B cell (primary cell): ENCODE measurements at regions not wholly inside any gene's neighbourhood (a gene's known extent, or its start where the extent isn't known, plus 50 kb on each side); places are given as distances from the start of the nearest gene placed in this dataset.

Source experiments
- ATAC-seq: fragments of 200-7000 bp; cut with Tn5 transposase; one replicate; pipeline ENCODE4 v1.10.0; 2021; ENCODE audit warnings: low read depth, mild to moderate bottlenecking, moderate number of reproducible peaks, moderate library complexity
- CTCF ChIA-PET: fragments of 350-600 bp; sonication (Branson Sonifier 250); formaldehyde crosslinking; loops from one replicate; lab custom pipeline; 2021; ENCODE audit warnings: antibody characterized with exemption, inconsistent platforms; lab: Charles Lee
- POLR2A ChIA-PET: fragments of 350-600 bp; sonication (Branson Sonifier 250); formaldehyde crosslinking; loops from one replicate; lab custom pipeline; 2021; ENCODE audit warnings: antibody characterized with exemption; lab: Charles Lee
- DNase-seq: peaks from one replicate; pipeline ENCODE4 v3.0.0; 2013
- H2AFZ ChIP-seq: 2 replicates; pipeline ENCODE4 v1.6.1; 2012; ENCODE audit warnings: mild to moderate bottlenecking, low read depth, low read length; ENCODE audit not compliant: insufficient read depth, poor library complexity, severe bottlenecking
- H3K27ac ChIP-seq, 2 donors: 1 replicate in 1 of 2; 2 replicates in 1 of 2; pipeline ENCODE4 v1.5.1; 2012 to 2013; ENCODE audit warnings: low read length in 2 of 2, mild to moderate bottlenecking in 2 of 2, moderate library complexity in 1 of 2
- H3K27me3 ChIP-seq, 4 experiments: fragments of 200-600 bp in 1 of 4; sonication (generic) in 1 of 4; replicated peaks in 1 of 4; 1 replicate in 2 of 4; 2 replicates in 2 of 4; pipeline versions ENCODE4 v1.6.1 to v1.7.0; 2013 to 2016; ENCODE audit warnings: low read length in 3 of 4, mild to moderate bottlenecking in 2 of 4, mixed read lengths in 1 of 4, moderate library complexity in 1 of 4; ENCODE audit not compliant: insufficient read depth in 4 of 4, control insufficient read depth in 3 of 4; ENCODE audit errors: control extremely low read depth in 1 of 4
- H3K36me3 ChIP-seq, 2 experiments: replicated peaks in 1 of 2; 1 replicate in 1 of 2; 2 replicates in 1 of 2; pipeline versions ENCODE4 v1.6.1 to v1.7.1; 2013; ENCODE audit warnings: low read length in 1 of 2; ENCODE audit not compliant: insufficient read depth in 2 of 2, control insufficient read depth in 1 of 2; ENCODE audit errors: control extremely low read depth in 1 of 2, extremely low read depth in 1 of 2
- H3K4me1 ChIP-seq, 2 donors: fragments of 200-600 bp in 1 of 2; sonication (generic) in 1 of 2; 1 replicate in 1 of 2; 2 replicates in 1 of 2; pipeline versions ENCODE4 v1.5.1 to v1.6.1; 2013 to 2017; ENCODE audit warnings: low read length in 2 of 2; ENCODE audit not compliant: control insufficient read depth in 2 of 2, insufficient read depth in 2 of 2
- H3K4me2 ChIP-seq: replicated peaks from 2 replicates; pipeline ENCODE3; 2012; ENCODE audit warnings: mild to moderate bottlenecking, low read depth, low read length; ENCODE audit not compliant: poor library complexity, severe bottlenecking
- H3K4me3 ChIP-seq, 5 experiments: fragments of 200-600 bp in 1 of 5; sonication (generic) in 1 of 5; 1 replicate in 3 of 5; 2 replicates in 2 of 5; pipeline versions ENCODE4 v1.5.1 to v1.7.0; 2011 to 2016; ENCODE audit warnings: low read length in 4 of 5, mild to moderate bottlenecking in 4 of 5, low read depth in 2 of 5, control low read depth in 1 of 5, moderate library complexity in 1 of 5; ENCODE audit not compliant: insufficient read depth in 1 of 5; ENCODE audit errors: control extremely low read depth in 1 of 5, extremely low read depth in 1 of 5
- H3K79me2 ChIP-seq: fragments of 200-600 bp; sonication (generic); one replicate; pipeline ENCODE4 v1.6.0; 2016; ENCODE audit warnings: low read length; ENCODE audit not compliant: control insufficient read depth, insufficient read depth
- H3K9ac ChIP-seq: fragments of 200-600 bp; sonication (generic); 2 replicates; pipeline ENCODE4 v1.6.1; 2017; ENCODE audit warnings: mild to moderate bottlenecking, low read length, moderate library complexity
- H3K9me3 ChIP-seq, 3 donors: one replicate each; pipeline versions ENCODE4 v1.6.1 to v1.7.1; 2013; ENCODE audit warnings: low read length in 2 of 3; ENCODE audit not compliant: control insufficient read depth in 2 of 3, insufficient read depth in 1 of 3; ENCODE audit errors: control extremely low read depth in 1 of 3
- H4K20me1 ChIP-seq: 2 replicates; pipeline ENCODE4 v1.6.0; 2012; ENCODE audit warnings: mild to moderate bottlenecking, low read length; ENCODE audit not compliant: insufficient read depth, control insufficient read depth, poor library complexity, severe bottlenecking
- H3K27ac Mint-ChIP-seq: one replicate; pipeline ENCODE4 v1.8.0; 2021; ENCODE audit warnings: mixed read lengths
- H3K27me3 Mint-ChIP-seq: one replicate; pipeline ENCODE4 v1.8.0; 2021; ENCODE audit warnings: mixed read lengths
- H3K4me1 Mint-ChIP-seq: one replicate; pipeline ENCODE4 v1.8.0; 2021; ENCODE audit warnings: mixed read lengths
- H3K4me3 Mint-ChIP-seq: one replicate; pipeline ENCODE4 v1.8.0; 2021; ENCODE audit warnings: mixed read lengths
- H3K9me3 Mint-ChIP-seq: one replicate; pipeline ENCODE4 v1.8.0; 2022; ENCODE audit warnings: mixed read lengths; ENCODE audit not compliant: insufficient read depth
- CTCF ChIP-seq: fragments of 200-600 bp; IDR thresholded peaks from one replicate; pipeline ENCODE4 v1.8.0; 2022; ENCODE audit warnings: antibody characterized with exemption, mild to moderate bottlenecking
- EZH2 ChIP-seq: IDR thresholded peaks from 2 replicates; pipeline ENCODE4 v1.6.1; 2012; ENCODE audit warnings: borderline replicate concordance, low read depth, mild to moderate bottlenecking, moderate library complexity, low read length; ENCODE audit not compliant: insufficient read depth, poor library complexity, severe bottlenecking
- WGBS: methylation state at CpG from one replicate; pipeline ENCODE4 v1.1.5; 2013; ENCODE audit warnings: missing lambda C conversion rate; ENCODE audit not compliant: insufficient coverage; 5-methylcytosine and 5-hydroxymethylcytosine counted together
- intact Hi-C: fragments of 100-400 bp; cut with micrococcal nuclease; formaldehyde crosslinking; loops from one replicate; pipeline ENCODE4 v1.10.0; 2022

- DNase-seq (no peak), ATAC-seq (no peak)
- ChIA-PET POLR2A (no interaction called here), CTCF (no interaction called here)
- intact Hi-C loops: no loop called here
- Histone ChIP-seq H3K27me3 (no peaks in the 10 kb centered on the region), H2AFZ (no peak overlapping the region), H3K36me3 (no peaks in the 10 kb centered on the region), H4K20me1 (no peaks in the 10 kb centered on the region), H3K4me2 (no peak overlapping the region), H3K4me3 (no peak overlapping the region), H3K27ac (no peak overlapping the region), H3K4me1 (no peaks in the 10 kb centered on the region), H3K9ac (no peak overlapping the region), H3K79me2 (no peaks in the 10 kb centered on the region), H3K9me3 (no peaks in the 10 kb centered on the region)
- no peaks in the 10 kb centered on the region for H3K4me1 Mint-ChIP-seq
- peaks cover 2% of the 10 kb centered on the region for H3K9me3 Mint-ChIP-seq
- no peak overlapping the region for H3K4me3 Mint-ChIP-seq
- no peak for TF ChIP-seq CTCF
- no peak for TF ChIP-seq EZH2
- no peak overlapping the region for H3K27ac Mint-ChIP-seq
- no peaks in the 10 kb centered on the region for H3K27me3 Mint-ChIP-seq
These were observed 2365.6 kb downstream of the ARAP2 start for GRCh38 chr4:33878710-33879109.

GRCh38 chr4:33881176-33881575, 2363.1 kb downstream of the ARAP2 start:
- no peaks in the 10 kb centered on the region for H3K9me3 Mint-ChIP-seq
- Histone ChIP-seq H3K4me3 (no peak overlapping the region), H3K36me3 (no peaks in the 10 kb centered on the region), H3K27ac (no peak overlapping the region), H3K79me2 (no peaks in the 10 kb centered on the region), H3K9ac (no peak overlapping the region), H3K4me1 (no peaks in the 10 kb centered on the region), H3K27me3 (no peaks in the 10 kb centered on the region), H4K20me1 (no peaks in the 10 kb centered on the region), H3K9me3 (peaks cover 0 to 2% (median 0%) of the 10 kb centered on the region in 3 donors), H3K4me2 (no peak overlapping the region), H2AFZ (no peak overlapping the region)
- no peaks in the 10 kb centered on the region for H3K4me1 Mint-ChIP-seq
- POLR2A ChIA-PET: no interaction called here
- no peak overlapping the region for H3K27ac Mint-ChIP-seq
- TF ChIP-seq EZH2 (no peak), CTCF (no peak)
- intact Hi-C loops: no loop called here
- H3K4me3 Mint-ChIP-seq: no peak overlapping the region
- ATAC-seq (no peak), DNase-seq (no peak)
- H3K27me3 Mint-ChIP-seq: no peaks in the 10 kb centered on the region
- WGBS: 100% methylated on average over 1 of the region's 1 CpG
- CTCF ChIA-PET: no interaction called here
